HEK293 (cell line): ENCODE measurements at regions not wholly inside any gene's neighbourhood (a gene's known extent, or its start where the extent isn't known, plus 50 kb on each side); places are given as distances from the start of the nearest gene placed in this dataset.

ENCODE experiments used
- ATF2 ChIP-seq: fragments of 450-650 bp; formaldehyde crosslinking; IDR thresholded peaks from 2 replicates; pipeline ENCODE4 v1.5.1; 2016; ENCODE audit warnings: missing biosample characterization, missing genetic modification characterization, low read depth
- CTCF ChIP-seq: fragments of 450-650 bp; formaldehyde crosslinking; IDR thresholded peaks from 2 replicates; pipeline ENCODE4 v1.5.1; 2016; ENCODE audit warnings: missing biosample characterization, missing genetic modification characterization
- KLF8 ChIP-seq: fragments of 450-650 bp; formaldehyde crosslinking; IDR thresholded peaks from 2 replicates; pipeline ENCODE4 v1.5.1; 2016; ENCODE audit warnings: missing biosample characterization, missing genetic modification characterization
- SP3 ChIP-seq: fragments of 450-650 bp; formaldehyde crosslinking; IDR thresholded peaks from 2 replicates; pipeline ENCODE4 v1.5.1; 2016; ENCODE audit warnings: missing biosample characterization, missing genetic modification characterization
- TRIM28 ChIP-seq: IDR thresholded peaks from 2 replicates; pipeline ENCODE4 v1.6.1; 2011; ENCODE audit warnings: low read length, control low read depth, borderline replicate concordance
- ZBTB20 ChIP-seq: fragments of 450-650 bp; formaldehyde crosslinking; IDR thresholded peaks from 2 replicates; pipeline ENCODE4 v1.5.1; 2016; ENCODE audit warnings: missing biosample characterization, missing genetic modification characterization
- ZNF138 ChIP-seq: fragments of 450-650 bp; formaldehyde crosslinking; IDR thresholded peaks from 2 replicates; pipeline ENCODE4 v1.5.1; 2016; ENCODE audit warnings: missing biosample characterization, missing genetic modification characterization, borderline replicate concordance
- ZNF175 ChIP-seq: fragments of 450-650 bp; formaldehyde crosslinking; IDR thresholded peaks from 2 replicates; pipeline ENCODE4 v1.5.1; 2016; ENCODE audit warnings: missing biosample characterization, missing genetic modification characterization
- ZNF274 ChIP-seq, 2 experiments: fragments of 200-500 bp in 1 of 2; fragments of 450-650 bp in 1 of 2; sonication (Bioruptor generic) in 1 of 2; formaldehyde crosslinking in 1 of 2; IDR thresholded peaks; 2 replicates each; pipeline versions ENCODE4 v1.5.1 to v1.6.1; 2014 to 2016; ENCODE audit warnings: borderline replicate concordance in 1 of 2, inconsistent platforms in 1 of 2, low read length in 1 of 2, missing biosample characterization in 1 of 2, missing genetic modification characterization in 1 of 2
- ZNF280D ChIP-seq: fragments of 450-650 bp; formaldehyde crosslinking; IDR thresholded peaks from 2 replicates; pipeline ENCODE4 v1.5.1; 2016; ENCODE audit warnings: missing biosample characterization, missing genetic modification characterization
- ZNF394 ChIP-seq: fragments of 450-650 bp; formaldehyde crosslinking; IDR thresholded peaks from 2 replicates; pipeline ENCODE4 v1.5.1; 2016; ENCODE audit warnings: missing biosample characterization, missing genetic modification characterization, mild to moderate bottlenecking, moderate library complexity, borderline replicate concordance
- ZSCAN23 ChIP-seq: fragments of 450-650 bp; formaldehyde crosslinking; IDR thresholded peaks from 2 replicates; pipeline ENCODE4 v1.5.1; 2016; ENCODE audit warnings: missing biosample characterization, missing genetic modification characterization
- TF ChIP-seq, protein P1 (sequence below): fragments of 450-650 bp; formaldehyde crosslinking; optimal IDR thresholded peaks from 2 replicates; pipeline ENCODE3; 2016; ENCODE audit warnings: missing biosample characterization, mild to moderate bottlenecking, missing genetic modification characterization

- TF ChIP-seq ZNF280D (tag by site-specific recombination): no peak
- TF ChIP-seq ZBTB20: no peak
- no peak for TF ChIP-seq ZNF138 (tag by site-specific recombination)
- TF ChIP-seq CTCF (tag by site-specific recombination): no peak
- no peak for TF ChIP-seq SP3
- no peak for TF ChIP-seq ATF2 (tag by site-specific recombination)
- TF ChIP-seq, protein P1, sequence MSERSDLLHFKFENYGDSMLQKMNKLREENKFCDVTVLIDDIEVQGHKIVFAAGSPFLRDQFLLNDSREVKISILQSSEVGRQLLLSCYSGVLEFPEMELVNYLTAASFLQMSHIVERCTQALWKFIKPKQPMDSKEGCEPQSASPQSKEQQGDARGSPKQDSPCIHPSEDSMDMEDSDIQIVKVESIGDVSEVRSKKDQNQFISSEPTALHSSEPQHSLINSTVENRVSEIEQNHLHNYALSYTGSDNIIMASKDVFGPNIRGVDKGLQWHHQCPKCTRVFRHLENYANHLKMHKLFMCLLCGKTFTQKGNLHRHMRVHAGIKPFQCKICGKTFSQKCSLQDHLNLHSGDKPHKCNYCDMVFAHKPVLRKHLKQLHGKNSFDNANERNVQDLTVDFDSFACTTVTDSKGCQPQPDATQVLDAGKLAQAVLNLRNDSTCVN (tag by site-specific recombination): no peak
- TF ChIP-seq ZNF274 (IDR thresholded peaks at IDR 0.05; ENCODE audit: low read length): no peak
- no peak for TF ChIP-seq ZNF274 (tag by site-specific recombination; IDR thresholded peaks at IDR 0.05; ENCODE audit: borderline replicate concordance)
- TF ChIP-seq TRIM28: no peak
- TF ChIP-seq ZNF394 (tag by site-specific recombination): no peak
- no peak for TF ChIP-seq ZNF175 (tag by site-specific recombination)
- TF ChIP-seq ZSCAN23 (tag by site-specific recombination): no peak
- TF ChIP-seq KLF8: no peak
Observed at GRCh38 chr4:102428122-102428521, 73.0 kb upstream of the NFKB1 start.
